HEK293T (cell line): ENCODE measurements at regions not wholly inside any gene's neighbourhood (a gene's known extent, or its start where the extent isn't known, plus 50 kb on each side); places are given as distances from the start of the nearest gene placed in this dataset.

Experiments
- ARNT ChIP-seq: fragments of 450-650 bp; IDR thresholded peaks from 2 replicates; pipeline ENCODE4 v1.6.1; 2017; ENCODE audit warnings: mild to moderate bottlenecking
- BHLHE40 ChIP-seq: fragments of 450-650 bp; IDR thresholded peaks from 2 replicates; pipeline ENCODE4 v1.6.1; 2016; ENCODE audit warnings: mild to moderate bottlenecking, moderate library complexity, borderline replicate concordance
- CTBP1 ChIP-seq: fragments of 450-650 bp; IDR thresholded peaks from 2 replicates; pipeline ENCODE4 v1.6.1; 2016; ENCODE audit warnings: borderline replicate concordance
- ELF4 ChIP-seq: fragments of 450-650 bp; IDR thresholded peaks from 2 replicates; pipeline ENCODE4 v1.6.1; 2017; ENCODE audit warnings: antibody characterized with exemption
- FOXA1 ChIP-seq: fragments of 450-650 bp; IDR thresholded peaks from 2 replicates; pipeline ENCODE4 v1.6.1; 2016; ENCODE audit warnings: mild to moderate bottlenecking
- FOXK2 ChIP-seq: fragments of 450-650 bp; IDR thresholded peaks from 2 replicates; pipeline ENCODE4 v1.6.1; 2016; ENCODE audit warnings: mild to moderate bottlenecking
- FOXM1 ChIP-seq: fragments of 450-650 bp; IDR thresholded peaks from 2 replicates; pipeline ENCODE4 v1.6.1; 2017; ENCODE audit warnings: mild to moderate bottlenecking, borderline replicate concordance
- HDGF ChIP-seq: fragments of 450-650 bp; IDR thresholded peaks from 2 replicates; pipeline ENCODE4 v1.6.1; 2017; ENCODE audit warnings: antibody characterized with exemption, borderline replicate concordance
- L3MBTL2 ChIP-seq: fragments of 450-650 bp; conservative IDR thresholded peaks from 2 replicates; pipeline ENCODE4 v1.6.1; 2016; ENCODE audit warnings: mild to moderate bottlenecking
- LEF1 ChIP-seq: fragments of 450-650 bp; IDR thresholded peaks from 2 replicates; pipeline ENCODE4 v1.6.1; 2017; ENCODE audit warnings: mild to moderate bottlenecking, borderline replicate concordance
- NFRKB ChIP-seq: fragments of 450-650 bp; IDR thresholded peaks from 2 replicates; pipeline ENCODE4 v1.6.1; 2016; ENCODE audit warnings: mild to moderate bottlenecking, moderate library complexity
- PKNOX1 ChIP-seq: fragments of 450-650 bp; IDR thresholded peaks from 2 replicates; pipeline ENCODE4 v1.6.1; 2016
- SP1 ChIP-seq: fragments of 450-650 bp; IDR thresholded peaks from 2 replicates; pipeline ENCODE4 v1.6.1; 2017
- SUZ12 ChIP-seq: fragments of 450-650 bp; IDR thresholded peaks from 2 replicates; pipeline ENCODE4 v1.6.1; 2016; ENCODE audit warnings: mild to moderate bottlenecking

- TF ChIP-seq ARNT (no peak), ELF4 (no peak), NFRKB (no peak), PKNOX1 (no peak), FOXM1 (no peak), HDGF (no peak), BHLHE40 (no peak), FOXK2 (no peak), SUZ12 (no peak), FOXA1 (no peak), CTBP1 (no peak), L3MBTL2 (no peak), LEF1 (no peak), SP1 (no peak)
Observed at GRCh38 chr1:87969040-87969439, 640.4 kb downstream of the LMO4 start.
